ENCODE measurements at regions not wholly inside any gene's neighbourhood (a gene's known extent, or its start where the extent isn't known, plus 50 kb on each side); places are given as distances from the start of the nearest gene placed in this dataset.

DNA sequence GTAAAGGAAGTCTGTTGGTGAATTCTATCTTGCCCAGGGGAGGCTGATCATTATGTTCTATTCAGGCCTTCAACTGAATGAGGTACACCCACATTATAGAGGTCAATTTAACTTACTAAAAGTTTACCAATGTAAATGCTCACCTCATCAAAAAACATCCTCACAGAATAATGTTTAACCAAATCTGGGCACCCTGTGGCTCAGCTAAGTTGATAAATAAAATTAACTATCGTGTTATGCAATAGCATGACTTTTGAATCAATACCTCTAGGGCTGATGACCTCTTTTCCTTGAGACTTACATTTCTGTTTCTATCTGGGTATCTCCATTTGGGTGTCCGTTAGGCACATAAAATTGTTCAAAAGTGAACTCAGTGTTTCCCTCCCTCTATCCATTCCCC is 203.1 kb downstream of the TEX13C start:
- in situ Hi-C loops (cut with MboI; ENCODE audit: low pct_unique_long_range_greater_than_20kb, low sequenced_read_pairs, unreplicated experiment), result no loop called here
- TF ChIP-seq, protein P1, sequence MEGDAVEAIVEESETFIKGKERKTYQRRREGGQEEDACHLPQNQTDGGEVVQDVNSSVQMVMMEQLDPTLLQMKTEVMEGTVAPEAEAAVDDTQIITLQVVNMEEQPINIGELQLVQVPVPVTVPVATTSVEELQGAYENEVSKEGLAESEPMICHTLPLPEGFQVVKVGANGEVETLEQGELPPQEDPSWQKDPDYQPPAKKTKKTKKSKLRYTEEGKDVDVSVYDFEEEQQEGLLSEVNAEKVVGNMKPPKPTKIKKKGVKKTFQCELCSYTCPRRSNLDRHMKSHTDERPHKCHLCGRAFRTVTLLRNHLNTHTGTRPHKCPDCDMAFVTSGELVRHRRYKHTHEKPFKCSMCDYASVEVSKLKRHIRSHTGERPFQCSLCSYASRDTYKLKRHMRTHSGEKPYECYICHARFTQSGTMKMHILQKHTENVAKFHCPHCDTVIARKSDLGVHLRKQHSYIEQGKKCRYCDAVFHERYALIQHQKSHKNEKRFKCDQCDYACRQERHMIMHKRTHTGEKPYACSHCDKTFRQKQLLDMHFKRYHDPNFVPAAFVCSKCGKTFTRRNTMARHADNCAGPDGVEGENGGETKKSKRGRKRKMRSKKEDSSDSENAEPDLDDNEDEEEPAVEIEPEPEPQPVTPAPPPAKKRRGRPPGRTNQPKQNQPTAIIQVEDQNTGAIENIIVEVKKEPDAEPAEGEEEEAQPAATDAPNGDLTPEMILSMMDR (IDR thresholded peaks at IDR 0.05; ENCODE audit: extremely low read depth, insufficient read depth, missing control alignments), result no peak
- no peak for DNase-seq (ENCODE audit: low spot score)

DNA sequence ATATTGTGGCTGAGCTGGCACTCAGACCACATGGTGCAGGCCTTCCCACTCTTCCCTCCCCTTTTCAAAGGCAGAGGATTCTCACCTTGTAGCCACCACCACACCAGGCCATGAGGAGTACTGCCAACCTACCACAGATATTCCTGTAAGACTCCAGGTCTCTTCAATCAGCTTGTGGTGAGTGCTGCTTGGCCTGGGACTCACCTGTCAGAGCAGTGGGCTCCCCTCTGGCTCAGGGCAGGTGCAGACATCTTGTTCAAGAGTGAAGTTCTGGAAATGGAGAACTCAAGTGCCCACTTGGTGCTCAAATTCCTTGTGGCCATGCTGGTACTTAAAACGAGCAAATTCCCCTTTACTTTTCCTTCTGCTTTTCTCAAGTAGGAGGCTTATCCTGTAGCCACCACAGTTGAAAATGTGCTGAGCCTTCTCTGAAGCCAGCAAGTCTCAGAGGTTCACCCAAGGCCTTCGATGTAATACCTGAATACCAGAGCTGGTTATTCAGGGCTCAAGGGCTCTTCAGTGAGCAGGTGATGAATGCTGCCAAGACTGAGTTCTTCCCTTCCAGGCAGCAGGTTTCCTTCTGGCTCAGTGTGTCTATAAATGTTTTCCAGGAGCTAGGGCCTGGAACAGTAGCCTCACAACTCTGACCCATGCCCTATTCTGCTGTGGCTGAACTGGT is 212.9 kb downstream of the TEX13C start:
- in situ Hi-C loops (cut with MboI; ENCODE audit: low pct_unique_long_range_greater_than_20kb, low sequenced_read_pairs, unreplicated experiment), result no loop called here
- no peak for DNase-seq (ENCODE audit: low spot score)
- TF ChIP-seq, protein P1 (IDR thresholded peaks at IDR 0.05; ENCODE audit: extremely low read depth, insufficient read depth, missing control alignments), result no peak

DNA sequence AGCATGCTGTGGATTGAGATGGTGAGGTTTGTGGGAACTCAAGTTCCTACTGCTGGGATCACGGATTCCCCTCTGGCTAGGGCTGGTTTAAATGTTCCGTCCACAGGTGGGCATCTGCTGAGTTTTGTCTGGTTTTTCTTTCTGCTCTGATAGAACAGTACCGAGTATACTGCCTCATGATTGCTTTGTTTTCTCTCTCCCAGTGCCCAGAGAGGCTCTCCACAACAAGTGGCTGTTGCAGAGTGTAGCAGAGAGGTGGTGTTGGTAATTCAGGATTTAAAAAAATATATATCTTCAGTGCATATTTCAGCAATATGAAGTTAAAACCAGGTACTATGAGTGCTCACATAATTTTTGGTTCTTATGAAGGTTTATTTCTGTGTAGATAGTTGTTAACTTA is 213.7 kb downstream of the TEX13C start:
- in situ Hi-C loops (cut with MboI; ENCODE audit: low pct_unique_long_range_greater_than_20kb, low sequenced_read_pairs, unreplicated experiment), result no loop called here

DNA sequence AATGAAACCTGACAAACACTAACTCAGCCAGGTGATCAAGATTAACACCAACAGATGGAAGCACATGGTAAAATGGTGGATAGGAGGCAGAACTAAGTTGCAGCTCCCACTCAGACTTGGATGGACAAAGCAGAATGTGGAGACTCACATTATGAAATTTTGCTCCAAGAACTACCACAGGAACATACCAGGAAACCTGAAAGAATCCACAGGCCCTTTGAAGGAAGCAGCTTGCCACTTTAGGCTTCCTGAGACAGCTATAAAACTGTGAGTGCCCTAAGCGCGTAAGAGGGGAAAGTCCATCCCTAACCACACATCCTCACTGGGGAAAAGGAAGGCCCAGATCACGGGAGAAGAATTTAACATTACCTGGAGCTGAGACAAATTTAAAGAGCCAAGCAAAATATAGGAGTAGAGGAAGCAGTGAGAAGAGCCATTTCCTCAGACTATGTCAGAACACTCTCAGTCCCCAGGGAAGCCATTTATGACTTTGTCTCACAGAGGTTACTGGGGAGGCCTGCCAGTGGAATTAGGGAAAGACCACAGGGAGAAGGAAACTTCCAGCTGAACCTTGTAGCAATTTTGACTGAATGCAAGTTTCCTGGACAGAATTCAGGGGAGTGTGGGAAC is 224.5 kb downstream of the TEX13C start:
- TF ChIP-seq, protein P1 (IDR thresholded peaks at IDR 0.05; ENCODE audit: extremely low read depth, insufficient read depth, missing control alignments), result no peak
- in situ Hi-C loops (cut with MboI; ENCODE audit: low pct_unique_long_range_greater_than_20kb, low sequenced_read_pairs, unreplicated experiment), result no loop called here
- no peak for DNase-seq (ENCODE audit: low spot score)

More for the DNA sequence above, 213.7 kb downstream of the TEX13C start:
- TF ChIP-seq, protein P1 (IDR thresholded peaks at IDR 0.05; ENCODE audit: extremely low read depth, insufficient read depth, missing control alignments), result no peak
- no peak for DNase-seq (ENCODE audit: low spot score)

DNA sequence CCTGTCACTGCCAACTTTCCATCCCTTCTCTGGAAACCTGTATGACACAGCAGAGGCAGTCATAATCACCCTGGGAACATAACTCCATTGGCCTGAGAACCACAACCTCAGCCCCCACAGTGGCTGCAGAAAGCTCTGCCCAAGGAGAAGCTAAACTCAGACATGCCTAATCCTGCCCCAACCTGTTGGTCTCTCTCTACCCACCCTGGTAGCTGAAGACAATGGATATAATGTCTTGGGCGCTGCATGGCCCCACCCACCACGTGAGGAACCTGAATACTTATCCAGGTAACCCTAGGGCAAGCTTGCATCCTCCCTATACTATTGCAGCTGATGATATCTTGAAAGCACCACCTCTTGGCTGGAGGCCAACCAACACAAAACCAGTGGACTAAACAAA is 225.2 kb downstream of the TEX13C start:
- DNase-seq (ENCODE audit: low spot score), result no peak
- in situ Hi-C loops (cut with MboI; ENCODE audit: low pct_unique_long_range_greater_than_20kb, low sequenced_read_pairs, unreplicated experiment), result no loop called here

DNA sequence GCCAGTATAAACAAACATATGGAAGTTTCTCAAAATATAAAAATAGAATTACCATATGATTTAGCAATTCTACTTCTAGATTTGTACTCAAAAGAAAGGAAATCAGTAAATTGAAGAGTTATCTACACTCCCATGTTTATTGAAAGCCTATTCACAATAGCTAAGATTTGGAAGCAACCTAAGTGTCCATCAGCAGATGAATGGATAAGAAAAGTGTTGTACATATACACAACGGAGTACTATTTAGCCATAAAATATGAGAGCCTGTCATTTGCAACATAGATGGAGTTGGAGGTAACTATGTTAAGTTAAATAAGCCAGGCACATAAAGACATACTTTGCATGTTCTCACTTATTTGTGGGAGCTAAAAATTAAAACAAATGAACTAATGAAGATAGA is 257.8 kb downstream of the TEX13C start:
- no peak for DNase-seq (ENCODE audit: low spot score)
- TF ChIP-seq, protein P1 (IDR thresholded peaks at IDR 0.05; ENCODE audit: extremely low read depth, insufficient read depth, missing control alignments), result no peak
- in situ Hi-C loops (cut with MboI; ENCODE audit: low pct_unique_long_range_greater_than_20kb, low sequenced_read_pairs, unreplicated experiment), result no loop called here

More for the DNA sequence above, 225.2 kb downstream of the TEX13C start:
- TF ChIP-seq, protein P1 (IDR thresholded peaks at IDR 0.05; ENCODE audit: extremely low read depth, insufficient read depth, missing control alignments), result no peak

Data from GM13977 (cell line).